Testis (tissue), 2 donors: ENCODE measurements at regions not wholly inside any gene's neighbourhood (a gene's known extent, or its start where the extent isn't known, plus 50 kb on each side); places are given as distances from the start of the nearest gene placed in this dataset.

Experiments used
- POLR2A ChIP-seq: fragments of 450-650 bp; IDR thresholded peaks from one replicate; pipeline ENCODE4 v1.6.1; 2017; ENCODE audit warnings: antibody characterized with exemption, mild to moderate bottlenecking, moderate library complexity
- TF ChIP-seq, protein P1 (sequence below), 3 experiments: fragments of 450-650 bp in 2 of 3; fragments of 200-600 bp in 1 of 3; sonication (generic) in 1 of 3; IDR thresholded peaks; one replicate each; pipeline ENCODE4 v1.5.1; 2016 to 2019; ENCODE audit warnings: antibody characterized with exemption in 3 of 3, mild to moderate bottlenecking in 2 of 3, moderate library complexity in 1 of 3

DNA sequence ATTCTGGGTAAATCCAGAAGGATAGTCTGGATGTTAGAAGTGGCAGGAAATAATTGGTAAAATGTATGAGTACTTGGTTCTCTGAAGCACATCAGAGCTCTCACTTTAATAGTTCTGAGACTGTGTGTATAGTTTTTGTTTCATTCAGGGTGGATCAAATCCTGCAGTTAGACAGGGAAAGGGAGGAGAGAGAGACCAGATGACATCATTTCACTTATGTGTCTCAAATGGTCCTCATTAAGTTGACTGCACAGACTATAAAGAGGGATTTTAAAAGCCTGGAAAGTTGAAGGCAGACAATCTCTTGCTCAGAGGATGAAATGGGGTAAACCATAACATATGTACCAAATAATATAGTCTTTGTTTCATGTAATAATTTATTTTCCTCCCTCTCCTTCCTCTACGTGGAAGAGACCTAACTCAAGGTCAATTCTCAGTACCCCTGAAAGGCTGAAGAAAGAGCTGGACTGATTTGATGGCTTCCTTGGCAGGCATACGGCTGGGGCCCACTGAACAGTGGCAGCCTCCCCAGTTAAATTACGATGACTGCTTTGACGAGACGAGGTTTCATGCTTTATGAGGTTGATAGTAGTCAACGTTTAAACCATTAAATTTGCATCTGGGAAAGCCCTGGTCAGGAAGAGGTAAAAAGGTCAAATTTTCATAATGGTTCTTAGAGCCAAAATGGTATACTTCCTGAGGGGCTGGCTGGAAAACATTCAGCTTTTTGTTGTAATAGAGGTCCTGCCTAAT, 395.1 kb upstream of the RPS23 start:
- TF ChIP-seq POLR2A: no peak
- TF ChIP-seq, protein P1, sequence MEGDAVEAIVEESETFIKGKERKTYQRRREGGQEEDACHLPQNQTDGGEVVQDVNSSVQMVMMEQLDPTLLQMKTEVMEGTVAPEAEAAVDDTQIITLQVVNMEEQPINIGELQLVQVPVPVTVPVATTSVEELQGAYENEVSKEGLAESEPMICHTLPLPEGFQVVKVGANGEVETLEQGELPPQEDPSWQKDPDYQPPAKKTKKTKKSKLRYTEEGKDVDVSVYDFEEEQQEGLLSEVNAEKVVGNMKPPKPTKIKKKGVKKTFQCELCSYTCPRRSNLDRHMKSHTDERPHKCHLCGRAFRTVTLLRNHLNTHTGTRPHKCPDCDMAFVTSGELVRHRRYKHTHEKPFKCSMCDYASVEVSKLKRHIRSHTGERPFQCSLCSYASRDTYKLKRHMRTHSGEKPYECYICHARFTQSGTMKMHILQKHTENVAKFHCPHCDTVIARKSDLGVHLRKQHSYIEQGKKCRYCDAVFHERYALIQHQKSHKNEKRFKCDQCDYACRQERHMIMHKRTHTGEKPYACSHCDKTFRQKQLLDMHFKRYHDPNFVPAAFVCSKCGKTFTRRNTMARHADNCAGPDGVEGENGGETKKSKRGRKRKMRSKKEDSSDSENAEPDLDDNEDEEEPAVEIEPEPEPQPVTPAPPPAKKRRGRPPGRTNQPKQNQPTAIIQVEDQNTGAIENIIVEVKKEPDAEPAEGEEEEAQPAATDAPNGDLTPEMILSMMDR (IDR thresholded peaks at IDR 0.05): no peak
